ENCODE measurements at regions not wholly inside any gene's neighbourhood (a gene's known extent, or its start where the extent isn't known, plus 50 kb on each side); places are given as distances from the start of the nearest gene placed in this dataset.

GRCh38 chr7:82701949-82702348, 258.4 kb upstream of the CACNA2D1 start:
- TF ChIP-seq CTCF (IDR thresholded peaks at IDR 0.05): no peak
- TF ChIP-seq RCOR1 (IDR thresholded peaks at IDR 0.05; ENCODE audit: low read length): no peak
- no peak for TF ChIP-seq MAX (IDR thresholded peaks at IDR 0.05; ENCODE audit: low read depth)
- no peak for TF ChIP-seq REST (IDR thresholded peaks at IDR 0.05; ENCODE audit: low read depth, low read length)
- no peak for TF ChIP-seq SMC3 (IDR thresholded peaks at IDR 0.05; ENCODE audit: low read depth, low read length)
- TF ChIP-seq FOXM1 (IDR thresholded peaks at IDR 0.05; ENCODE audit: low read depth): no peak
- no peak for TF ChIP-seq TAF1 (IDR thresholded peaks at IDR 0.05; ENCODE audit: borderline replicate concordance, low read depth, low read length)
- no peak for TF ChIP-seq ELF1 (IDR thresholded peaks at IDR 0.05)
